NB4 (cell line): ENCODE measurements at regions not wholly inside any gene's neighbourhood (a gene's known extent, or its start where the extent isn't known, plus 50 kb on each side); places are given as distances from the start of the nearest gene placed in this dataset.

Source experiments
- DNase-seq: peaks from one replicate; pipeline ENCODE4 v3.0.0; 2010; ENCODE audit warnings: low read depth
- H3K4me3 ChIP-seq: one replicate; pipeline ENCODE4 v1.5.1; 2011; ENCODE audit warnings: mild to moderate bottlenecking, low read depth, low read length, moderate library complexity
- CTCF ChIP-seq: IDR thresholded peaks from one replicate; pipeline ENCODE4 v1.5.1; 2012; ENCODE audit warnings: low read depth, low read length
- MAX ChIP-seq: IDR thresholded peaks from 2 replicates; pipeline ENCODE4 v1.6.1; 2011; ENCODE audit warnings: low read depth, low read length
- MYC ChIP-seq: IDR thresholded peaks from 2 replicates; pipeline ENCODE4 v1.6.1; 2011; ENCODE audit warnings: low read depth, low read length
- POLR2A ChIP-seq: IDR thresholded peaks from 2 replicates; pipeline ENCODE4 v1.6.1; 2011; ENCODE audit warnings: mild to moderate bottlenecking; ENCODE audit not compliant: insufficient read length; ENCODE audit errors: extremely low read depth

- DNase-seq, result no peak
These were observed 89.6 kb upstream of the DOCK10 start for GRCh38 chr2:225131898-225132297.

GRCh38 chr2:225130093-225130492, 87.8 kb upstream of the DOCK10 start:
- TF ChIP-seq CTCF, result no peak
- no peak for TF ChIP-seq POLR2A
- TF ChIP-seq MYC, result no peak
- no peak for TF ChIP-seq MAX
- DNase-seq, result no peak
- no peak overlapping the region for H3K4me3 ChIP-seq

More at GRCh38 chr2:225131898-225132297, 89.6 kb upstream of the DOCK10 start:
- TF ChIP-seq POLR2A (no peak), MAX (no peak), MYC (no peak), CTCF (no peak)
- H3K4me3 ChIP-seq, result no peak overlapping the region

GRCh38 chr2:225124311-225125017, 82.2 kb upstream of the DOCK10 start:
- no peak overlapping the region for H3K4me3 ChIP-seq
- TF ChIP-seq POLR2A, result no peak
- no peak for TF ChIP-seq CTCF
- no peak for DNase-seq

GRCh38 chr2:225122583-225123486, 80.6 kb upstream of the DOCK10 start:
- peak; percentile 35 for DNase-seq
- no peak for TF ChIP-seq MYC
- peak; percentile 35 for TF ChIP-seq CTCF
- no peak overlapping the region for H3K4me3 ChIP-seq

GRCh38 chr2:225122007-225122406, 79.7 kb upstream of the DOCK10 start:
- H3K4me3 ChIP-seq, result no peak overlapping the region
- DNase-seq, result peak; percentile 6
- no peak for TF ChIP-seq MAX
- no peak for TF ChIP-seq POLR2A
- no peak for TF ChIP-seq CTCF
- TF ChIP-seq MYC, result no peak
